ENCODE measurements at regions not wholly inside any gene's neighbourhood (a gene's known extent, or its start where the extent isn't known, plus 50 kb on each side); places are given as distances from the start of the nearest gene placed in this dataset.

DNA sequence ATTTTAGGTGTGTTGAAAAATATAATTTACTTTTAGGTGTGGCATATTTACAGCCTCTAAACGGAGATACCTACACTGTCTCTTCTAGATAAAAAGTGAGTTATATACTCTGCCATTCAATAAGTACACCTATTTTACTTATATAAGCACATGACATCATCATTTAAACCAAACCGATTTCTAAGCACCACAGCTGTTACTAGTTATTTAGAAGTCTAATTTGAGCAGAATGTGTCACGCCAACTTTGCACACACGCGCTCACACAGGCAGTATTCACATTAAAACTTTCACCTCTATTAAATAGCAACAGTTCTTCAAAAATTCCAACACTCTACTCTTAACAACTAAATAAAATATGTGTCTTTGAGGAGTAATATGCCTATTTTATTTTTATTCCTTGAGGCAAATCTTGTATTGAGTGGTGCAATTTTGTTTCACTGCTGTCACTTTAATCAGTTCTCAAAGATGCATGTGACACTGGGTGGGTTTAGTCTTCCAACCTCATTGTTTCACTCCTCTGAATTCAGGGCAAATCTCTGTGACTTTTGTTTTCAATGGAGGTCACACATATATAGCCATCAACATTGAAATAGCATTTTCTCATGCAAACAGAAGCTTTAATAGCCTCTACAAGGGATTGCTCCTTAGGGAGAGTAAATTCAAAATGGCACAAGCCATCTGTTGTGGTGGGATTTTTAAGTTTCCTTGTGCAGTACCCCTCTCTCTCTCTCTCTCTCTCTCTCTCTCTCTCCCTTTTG lies 721.0 kb downstream of the PLCL1 start:
- TF ChIP-seq YY1 (IDR thresholded peaks at IDR 0.05; ENCODE audit: low read depth) (no peak), TCF12 (IDR thresholded peaks at IDR 0.05; ENCODE audit: low read depth) (no peak), MAX (IDR thresholded peaks at IDR 0.05) (no peak), EGR1 (IDR thresholded peaks at IDR 0.05) (no peak), USF1 (IDR thresholded peaks at IDR 0.05) (no peak), TAF1 (IDR thresholded peaks at IDR 0.05; ENCODE audit: low read depth) (no peak), TEAD4 (IDR thresholded peaks at IDR 0.05) (no peak), RAD21 (IDR thresholded peaks at IDR 0.05; ENCODE audit: low read depth) (no peak), FOXM1 (IDR thresholded peaks at IDR 0.05; ENCODE audit: borderline replicate concordance, low read depth) (no peak), CREB1 (IDR thresholded peaks at IDR 0.05; ENCODE audit: low read depth) (no peak), NFIC (IDR thresholded peaks at IDR 0.05) (no peak), ZBTB7A (IDR thresholded peaks at IDR 0.05; ENCODE audit: low read depth) (no peak), EP300 (IDR thresholded peaks at IDR 0.05; ENCODE audit: borderline replicate concordance) (no peak), CEBPB (IDR thresholded peaks at IDR 0.05) (no peak)
- TF ChIP-seq, protein P1, sequence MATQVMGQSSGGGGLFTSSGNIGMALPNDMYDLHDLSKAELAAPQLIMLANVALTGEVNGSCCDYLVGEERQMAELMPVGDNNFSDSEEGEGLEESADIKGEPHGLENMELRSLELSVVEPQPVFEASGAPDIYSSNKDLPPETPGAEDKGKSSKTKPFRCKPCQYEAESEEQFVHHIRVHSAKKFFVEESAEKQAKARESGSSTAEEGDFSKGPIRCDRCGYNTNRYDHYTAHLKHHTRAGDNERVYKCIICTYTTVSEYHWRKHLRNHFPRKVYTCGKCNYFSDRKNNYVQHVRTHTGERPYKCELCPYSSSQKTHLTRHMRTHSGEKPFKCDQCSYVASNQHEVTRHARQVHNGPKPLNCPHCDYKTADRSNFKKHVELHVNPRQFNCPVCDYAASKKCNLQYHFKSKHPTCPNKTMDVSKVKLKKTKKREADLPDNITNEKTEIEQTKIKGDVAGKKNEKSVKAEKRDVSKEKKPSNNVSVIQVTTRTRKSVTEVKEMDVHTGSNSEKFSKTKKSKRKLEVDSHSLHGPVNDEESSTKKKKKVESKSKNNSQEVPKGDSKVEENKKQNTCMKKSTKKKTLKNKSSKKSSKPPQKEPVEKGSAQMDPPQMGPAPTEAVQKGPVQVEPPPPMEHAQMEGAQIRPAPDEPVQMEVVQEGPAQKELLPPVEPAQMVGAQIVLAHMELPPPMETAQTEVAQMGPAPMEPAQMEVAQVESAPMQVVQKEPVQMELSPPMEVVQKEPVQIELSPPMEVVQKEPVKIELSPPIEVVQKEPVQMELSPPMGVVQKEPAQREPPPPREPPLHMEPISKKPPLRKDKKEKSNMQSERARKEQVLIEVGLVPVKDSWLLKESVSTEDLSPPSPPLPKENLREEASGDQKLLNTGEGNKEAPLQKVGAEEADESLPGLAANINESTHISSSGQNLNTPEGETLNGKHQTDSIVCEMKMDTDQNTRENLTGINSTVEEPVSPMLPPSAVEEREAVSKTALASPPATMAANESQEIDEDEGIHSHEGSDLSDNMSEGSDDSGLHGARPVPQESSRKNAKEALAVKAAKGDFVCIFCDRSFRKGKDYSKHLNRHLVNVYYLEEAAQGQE (IDR thresholded peaks at IDR 0.05; ENCODE audit: low read depth): no peak

- no peak for TF ChIP-seq YY1 (IDR thresholded peaks at IDR 0.05; ENCODE audit: low read depth)
- no peak for TF ChIP-seq RAD21 (IDR thresholded peaks at IDR 0.05; ENCODE audit: low read depth)
- no peak for TF ChIP-seq ZBTB7A (IDR thresholded peaks at IDR 0.05; ENCODE audit: low read depth)
- no peak for TF ChIP-seq CREB1 (IDR thresholded peaks at IDR 0.05; ENCODE audit: low read depth)
- TF ChIP-seq TCF12 (IDR thresholded peaks at IDR 0.05; ENCODE audit: low read depth): no peak
- no peak for TF ChIP-seq TEAD4 (IDR thresholded peaks at IDR 0.05)
- no peak for TF ChIP-seq MAX (IDR thresholded peaks at IDR 0.05)
- no peak for TF ChIP-seq EP300 (IDR thresholded peaks at IDR 0.05; ENCODE audit: borderline replicate concordance)
- TF ChIP-seq EGR1 (IDR thresholded peaks at IDR 0.05): no peak
- TF ChIP-seq USF1 (IDR thresholded peaks at IDR 0.05): no peak
- TF ChIP-seq NFIC (IDR thresholded peaks at IDR 0.05): no peak
- no peak for TF ChIP-seq TAF1 (IDR thresholded peaks at IDR 0.05; ENCODE audit: low read depth)
- TF ChIP-seq CEBPB (IDR thresholded peaks at IDR 0.05): no peak
- TF ChIP-seq, protein P1 (IDR thresholded peaks at IDR 0.05; ENCODE audit: low read depth): no peak
- no peak for TF ChIP-seq FOXM1 (IDR thresholded peaks at IDR 0.05; ENCODE audit: borderline replicate concordance, low read depth)
Observed at GRCh38 chr2:198523710-198524109, 719.3 kb downstream of the PLCL1 start.

- no peak for TF ChIP-seq CEBPB (IDR thresholded peaks at IDR 0.05)
- TF ChIP-seq USF1 (IDR thresholded peaks at IDR 0.05): no peak
- TF ChIP-seq CREB1 (IDR thresholded peaks at IDR 0.05; ENCODE audit: low read depth): no peak
- no peak for TF ChIP-seq TEAD4 (IDR thresholded peaks at IDR 0.05)
- TF ChIP-seq EP300 (IDR thresholded peaks at IDR 0.05; ENCODE audit: borderline replicate concordance): no peak
- TF ChIP-seq, protein P1 (IDR thresholded peaks at IDR 0.05; ENCODE audit: low read depth): no peak
- no peak for TF ChIP-seq RAD21 (IDR thresholded peaks at IDR 0.05; ENCODE audit: low read depth)
- TF ChIP-seq TAF1 (IDR thresholded peaks at IDR 0.05; ENCODE audit: low read depth): no peak
- TF ChIP-seq ZBTB7A (IDR thresholded peaks at IDR 0.05; ENCODE audit: low read depth): no peak
- no peak for TF ChIP-seq FOXM1 (IDR thresholded peaks at IDR 0.05; ENCODE audit: borderline replicate concordance, low read depth)
- no peak for TF ChIP-seq TCF12 (IDR thresholded peaks at IDR 0.05; ENCODE audit: low read depth)
- TF ChIP-seq EGR1 (IDR thresholded peaks at IDR 0.05): no peak
- no peak for TF ChIP-seq MAX (IDR thresholded peaks at IDR 0.05)
- TF ChIP-seq NFIC (IDR thresholded peaks at IDR 0.05): no peak
- no peak for TF ChIP-seq YY1 (IDR thresholded peaks at IDR 0.05; ENCODE audit: low read depth)
Observed at GRCh38 chr2:198518935-198519334, 714.5 kb downstream of the PLCL1 start.

Measured in Ishikawa (cell line).